ENCODE measurements at regions not wholly inside any gene's neighbourhood (a gene's known extent, or its start where the extent isn't known, plus 50 kb on each side); places are given as distances from the start of the nearest gene placed in this dataset.

DNA sequence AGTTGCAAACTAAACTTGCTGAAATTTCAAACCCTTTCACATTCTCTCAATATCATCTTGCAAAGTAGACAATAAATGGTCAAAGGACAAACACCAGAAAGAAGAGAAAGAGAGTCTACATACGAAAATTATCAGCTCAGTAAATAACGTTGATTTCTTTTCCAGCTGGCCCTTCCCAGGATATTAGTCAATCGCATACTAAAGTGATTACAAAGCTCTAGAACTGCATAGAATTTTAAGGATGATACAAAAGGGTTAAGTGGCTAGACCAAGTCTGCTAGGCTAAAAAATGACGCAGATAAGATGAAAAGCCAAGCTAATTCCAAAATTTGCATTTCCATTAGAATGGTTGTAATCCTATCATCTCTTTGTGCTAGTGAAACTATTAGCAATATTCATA lies 405.7 kb downstream of the FBXO15 start:
- peak; percentile 51 for DNase-seq (ENCODE audit: low spot score)
- ChIA-PET CTCF (no interaction called here), POLR2A (ENCODE audit: low non-redundant PET) (no interaction called here)
- TF ChIP-seq, protein P1, sequence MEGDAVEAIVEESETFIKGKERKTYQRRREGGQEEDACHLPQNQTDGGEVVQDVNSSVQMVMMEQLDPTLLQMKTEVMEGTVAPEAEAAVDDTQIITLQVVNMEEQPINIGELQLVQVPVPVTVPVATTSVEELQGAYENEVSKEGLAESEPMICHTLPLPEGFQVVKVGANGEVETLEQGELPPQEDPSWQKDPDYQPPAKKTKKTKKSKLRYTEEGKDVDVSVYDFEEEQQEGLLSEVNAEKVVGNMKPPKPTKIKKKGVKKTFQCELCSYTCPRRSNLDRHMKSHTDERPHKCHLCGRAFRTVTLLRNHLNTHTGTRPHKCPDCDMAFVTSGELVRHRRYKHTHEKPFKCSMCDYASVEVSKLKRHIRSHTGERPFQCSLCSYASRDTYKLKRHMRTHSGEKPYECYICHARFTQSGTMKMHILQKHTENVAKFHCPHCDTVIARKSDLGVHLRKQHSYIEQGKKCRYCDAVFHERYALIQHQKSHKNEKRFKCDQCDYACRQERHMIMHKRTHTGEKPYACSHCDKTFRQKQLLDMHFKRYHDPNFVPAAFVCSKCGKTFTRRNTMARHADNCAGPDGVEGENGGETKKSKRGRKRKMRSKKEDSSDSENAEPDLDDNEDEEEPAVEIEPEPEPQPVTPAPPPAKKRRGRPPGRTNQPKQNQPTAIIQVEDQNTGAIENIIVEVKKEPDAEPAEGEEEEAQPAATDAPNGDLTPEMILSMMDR (conservative IDR thresholded peaks at IDR 0.05; ENCODE audit: low read depth) = no peak
- no peak overlapping the region for H3K27ac ChIP-seq

DNA sequence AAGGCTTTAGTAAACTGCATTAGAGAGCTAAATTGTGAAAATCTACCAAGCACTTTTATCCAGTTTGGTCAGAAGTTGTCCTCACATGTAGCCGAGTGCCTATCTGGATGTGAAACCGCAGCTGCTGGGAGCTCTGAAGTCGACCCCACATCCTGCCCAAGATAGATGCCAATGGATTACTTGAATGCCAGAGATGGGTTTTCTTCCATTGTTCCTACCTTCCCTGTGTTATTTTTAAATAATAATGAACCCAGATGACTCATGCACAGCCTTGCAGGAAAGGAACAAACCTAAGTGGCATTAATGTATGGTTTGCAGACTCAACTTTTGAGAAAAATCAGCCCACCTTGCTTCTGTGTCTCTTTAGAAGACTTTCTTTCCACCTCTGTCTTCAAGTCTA lies 408.5 kb downstream of the FBXO15 start:
- ChIA-PET POLR2A (ENCODE audit: low non-redundant PET) (no interaction called here), CTCF (no interaction called here)
- DNase-seq (ENCODE audit: low spot score) = peak; percentile 6
- TF ChIP-seq, protein P1 (conservative IDR thresholded peaks at IDR 0.05; ENCODE audit: low read depth) = no peak
- H3K27ac ChIP-seq = no peak overlapping the region

DNA sequence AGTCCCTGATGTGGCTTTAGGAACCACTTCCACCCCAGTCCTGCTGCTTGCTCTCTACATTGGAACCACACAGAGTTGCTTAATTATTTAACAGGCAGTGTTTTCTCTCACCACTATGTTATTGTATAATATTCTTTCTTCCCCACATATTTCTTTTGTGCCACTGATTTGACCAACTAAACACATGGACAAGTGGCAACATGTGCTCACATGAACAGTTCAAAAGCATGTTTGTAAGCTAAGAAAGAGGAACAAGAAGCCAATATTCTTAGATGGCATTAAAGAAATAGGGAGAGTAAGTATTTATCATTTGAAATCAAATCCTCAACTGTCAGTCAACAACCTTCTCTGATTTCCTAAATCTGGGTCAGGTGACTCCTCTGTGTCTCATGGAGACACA lies 409.6 kb downstream of the FBXO15 start:
- TF ChIP-seq, protein P1 (conservative IDR thresholded peaks at IDR 0.05; ENCODE audit: low read depth) = no peak
- H3K27ac ChIP-seq = no peak overlapping the region
- ChIA-PET POLR2A (ENCODE audit: low non-redundant PET) (no interaction called here), CTCF (interaction anchor here (0.5 kb wide), 1 partner anchor 73 kb away, joined by 4 read pairs; no protein-coding TSS in a partner anchor)
- DNase-seq (ENCODE audit: low spot score) = no peak

DNA sequence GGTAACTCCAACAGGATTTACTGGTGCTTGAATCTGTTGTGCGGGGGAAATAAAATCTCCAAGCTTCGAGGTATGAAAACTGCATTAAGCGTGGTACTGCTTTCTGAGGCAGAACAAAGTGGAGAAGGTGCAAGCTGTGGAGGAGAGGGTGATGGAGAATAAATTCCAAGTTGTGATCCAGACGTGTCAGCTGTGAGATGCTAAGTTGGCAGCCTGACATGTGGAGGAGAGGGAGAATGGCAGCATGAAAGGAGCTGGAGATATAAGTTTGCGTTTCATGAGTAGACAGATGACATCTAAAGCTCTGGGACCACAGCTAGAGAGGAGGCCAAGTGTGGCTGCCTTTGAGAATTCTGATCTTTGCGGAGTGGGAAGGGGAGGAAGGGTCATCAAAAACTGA lies 411.8 kb downstream of the FBXO15 start:
- ChIA-PET CTCF (no interaction called here), POLR2A (ENCODE audit: low non-redundant PET) (no interaction called here)
- TF ChIP-seq, protein P1 (conservative IDR thresholded peaks at IDR 0.05; ENCODE audit: low read depth) = no peak
- no peak for DNase-seq (ENCODE audit: low spot score)
- no peak overlapping the region for H3K27ac ChIP-seq

DNA sequence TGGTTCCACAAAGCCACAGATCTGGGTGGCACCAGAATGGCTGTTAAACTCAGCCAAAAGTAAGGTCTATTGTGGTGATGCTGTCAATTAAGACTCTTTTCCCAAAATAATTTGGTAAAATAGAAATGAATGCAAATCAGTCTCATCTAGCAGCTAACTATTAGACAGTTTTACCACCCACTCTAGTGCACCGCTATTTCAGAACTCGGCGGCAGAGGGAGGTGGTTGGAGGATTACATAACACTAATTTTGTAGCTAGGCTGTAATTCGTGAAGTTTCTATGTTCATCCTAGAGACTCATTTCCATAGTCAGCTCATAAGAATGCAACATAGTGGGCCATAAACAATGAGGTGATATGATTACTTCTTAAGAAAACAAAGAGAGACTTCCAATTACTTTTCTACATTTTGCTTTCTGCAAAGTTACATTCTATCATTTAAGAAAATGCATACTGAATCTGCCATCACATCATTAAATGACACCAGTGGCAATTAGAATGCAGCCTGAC lies 413.8 kb downstream of the FBXO15 start:
- POLR2A ChIA-PET (ENCODE audit: low non-redundant PET) = no interaction called here
- TF ChIP-seq, protein P1 (conservative IDR thresholded peaks at IDR 0.05; ENCODE audit: low read depth) = no peak
- H3K27ac ChIP-seq = no peak overlapping the region
- CTCF ChIA-PET = no interaction called here
- DNase-seq (ENCODE audit: low spot score) = no peak

DNA sequence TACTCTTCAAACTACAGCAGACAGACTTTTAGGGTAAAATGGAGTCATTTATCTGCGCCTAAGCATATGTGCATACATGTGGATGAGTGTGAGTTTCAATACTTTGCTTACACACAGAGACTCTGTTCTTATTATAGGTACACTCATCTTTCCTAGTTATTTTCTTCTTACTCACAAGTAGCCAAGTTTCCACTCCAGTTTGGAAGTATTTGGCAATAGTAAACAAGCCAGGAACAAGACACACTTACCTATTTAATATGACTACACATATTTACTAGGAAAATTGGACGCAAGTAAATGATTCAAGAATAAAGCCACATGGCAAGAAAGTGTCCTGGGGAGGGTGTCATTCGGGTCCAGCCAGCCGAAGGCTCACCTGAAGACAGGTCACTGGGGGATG lies 414.3 kb downstream of the FBXO15 start:
- CTCF ChIA-PET = no interaction called here
- no peak for DNase-seq (ENCODE audit: low spot score)
- no peak overlapping the region for H3K27ac ChIP-seq
- TF ChIP-seq, protein P1 (conservative IDR thresholded peaks at IDR 0.05; ENCODE audit: low read depth) = no peak
- POLR2A ChIA-PET (ENCODE audit: low non-redundant PET) = no interaction called here

DNA sequence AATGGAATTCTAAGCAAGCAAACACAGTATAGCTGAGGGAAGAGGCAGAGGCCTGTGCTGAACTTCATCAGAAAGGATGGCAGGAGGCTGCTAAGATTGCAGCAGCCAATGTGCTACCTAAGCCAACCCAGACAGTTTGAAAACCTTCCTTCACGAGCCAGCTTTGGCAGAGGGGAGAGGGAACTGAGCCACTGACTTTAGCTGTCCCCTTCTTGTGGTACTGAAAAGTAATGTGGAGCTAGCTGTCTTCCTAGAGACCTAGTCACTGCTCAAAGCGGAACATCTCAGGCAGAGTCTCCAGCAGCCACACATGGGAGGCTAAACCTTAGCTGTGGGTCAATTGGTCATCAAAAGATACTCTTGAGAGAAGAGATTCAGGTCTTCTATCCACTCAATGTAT lies 419.0 kb downstream of the FBXO15 start:
- ChIA-PET POLR2A (ENCODE audit: low non-redundant PET) (no interaction called here), CTCF (no interaction called here)
- H3K27ac ChIP-seq = no peak overlapping the region
- DNase-seq (ENCODE audit: low spot score) = no peak
- TF ChIP-seq, protein P1 (conservative IDR thresholded peaks at IDR 0.05; ENCODE audit: low read depth) = no peak

All from RWPE1 (cell line).